ENCODE measurements at regions not wholly inside any gene's neighbourhood (a gene's known extent, or its start where the extent isn't known, plus 50 kb on each side); places are given as distances from the start of the nearest gene placed in this dataset.

DNA sequence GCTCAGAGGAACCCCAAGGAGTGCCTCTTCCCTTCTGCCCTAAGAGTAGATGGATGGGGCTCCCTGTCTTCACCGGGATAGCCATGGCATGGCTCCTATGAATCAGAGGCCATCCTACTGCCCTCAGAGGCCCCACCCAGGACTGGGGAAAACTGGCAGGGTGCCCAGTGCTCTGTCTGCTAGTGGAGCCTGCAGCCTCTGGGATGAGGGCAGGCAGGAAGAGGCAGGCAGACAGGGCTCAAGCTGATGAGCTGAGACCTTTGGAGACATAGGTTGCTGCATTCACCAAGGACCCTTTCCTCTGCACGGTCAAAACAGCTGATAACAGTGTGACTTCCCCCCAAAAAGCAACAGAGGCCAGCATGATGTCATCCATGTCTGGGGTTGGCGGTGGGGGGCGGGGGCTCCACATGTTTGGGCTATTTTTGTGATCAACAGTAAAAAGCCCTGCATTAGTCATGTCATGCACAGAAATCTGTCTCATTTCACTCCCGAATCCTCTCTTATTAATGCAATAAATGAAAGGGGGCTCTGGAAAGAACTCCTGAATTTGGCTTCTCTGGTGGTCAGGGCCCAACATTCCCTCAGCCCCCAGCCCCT lies 207.6 kb upstream of the MAMLD1 start:
- intact Hi-C loops (cut with DNase I): no loop called here
- H3K9me3 ChIP-seq: no peaks in the 10 kb centered on the region
- H3K4me3 ChIP-seq: no peak overlapping the region
- no peaks in the 10 kb centered on the region for H3K4me1 ChIP-seq
- H3K36me3 ChIP-seq: no peaks in the 10 kb centered on the region
- no peak for DNase-seq
- H3K27ac ChIP-seq: no peak overlapping the region
- no peaks in the 10 kb centered on the region for H3K27me3 ChIP-seq
- no peak for TF ChIP-seq POLR2A (IDR thresholded peaks at IDR 0.05)
- TF ChIP-seq, protein P1, sequence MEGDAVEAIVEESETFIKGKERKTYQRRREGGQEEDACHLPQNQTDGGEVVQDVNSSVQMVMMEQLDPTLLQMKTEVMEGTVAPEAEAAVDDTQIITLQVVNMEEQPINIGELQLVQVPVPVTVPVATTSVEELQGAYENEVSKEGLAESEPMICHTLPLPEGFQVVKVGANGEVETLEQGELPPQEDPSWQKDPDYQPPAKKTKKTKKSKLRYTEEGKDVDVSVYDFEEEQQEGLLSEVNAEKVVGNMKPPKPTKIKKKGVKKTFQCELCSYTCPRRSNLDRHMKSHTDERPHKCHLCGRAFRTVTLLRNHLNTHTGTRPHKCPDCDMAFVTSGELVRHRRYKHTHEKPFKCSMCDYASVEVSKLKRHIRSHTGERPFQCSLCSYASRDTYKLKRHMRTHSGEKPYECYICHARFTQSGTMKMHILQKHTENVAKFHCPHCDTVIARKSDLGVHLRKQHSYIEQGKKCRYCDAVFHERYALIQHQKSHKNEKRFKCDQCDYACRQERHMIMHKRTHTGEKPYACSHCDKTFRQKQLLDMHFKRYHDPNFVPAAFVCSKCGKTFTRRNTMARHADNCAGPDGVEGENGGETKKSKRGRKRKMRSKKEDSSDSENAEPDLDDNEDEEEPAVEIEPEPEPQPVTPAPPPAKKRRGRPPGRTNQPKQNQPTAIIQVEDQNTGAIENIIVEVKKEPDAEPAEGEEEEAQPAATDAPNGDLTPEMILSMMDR (IDR thresholded peaks at IDR 0.05): no peak
- 28% methylated on average over 4 of the region's 5 CpGs; no CpG with 5 or more reads in 1 of the 2 donors for WGBS, 2 donors

DNA sequence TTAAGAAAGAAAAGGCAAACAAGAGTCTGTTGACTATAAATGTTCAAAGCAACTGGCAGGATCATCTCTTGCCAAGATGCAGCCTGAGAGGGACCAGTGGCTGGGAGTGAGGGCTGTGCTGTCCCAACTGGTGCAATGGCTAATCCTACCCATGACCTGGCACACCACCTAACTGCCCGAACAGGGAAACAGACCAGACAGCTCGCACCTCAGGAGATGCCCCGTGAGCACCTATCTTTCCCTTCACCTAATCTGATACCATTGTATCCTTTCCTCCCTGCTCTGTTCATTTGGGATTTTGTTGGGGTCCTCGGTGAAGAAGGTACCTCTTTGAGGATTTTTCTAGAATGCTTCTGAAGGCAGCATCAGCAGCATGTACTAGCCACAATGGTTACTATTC lies 206.5 kb upstream of the MAMLD1 start:
- intact Hi-C loops (cut with DNase I): no loop called here
- Histone ChIP-seq H3K9me3 (no peaks in the 10 kb centered on the region), H3K27ac (no peak overlapping the region), H3K4me1 (no peaks in the 10 kb centered on the region), H3K4me3 (no peak overlapping the region), H3K27me3 (no peaks in the 10 kb centered on the region), H3K36me3 (no peaks in the 10 kb centered on the region)
- DNase-seq: no peak
- TF ChIP-seq POLR2A (IDR thresholded peaks at IDR 0.05): no peak
- TF ChIP-seq, protein P1 (IDR thresholded peaks at IDR 0.05): no peak
- WGBS, 2 donors: 77 to 80% methylated on average over 4 of the region's 4 CpGs

DNA sequence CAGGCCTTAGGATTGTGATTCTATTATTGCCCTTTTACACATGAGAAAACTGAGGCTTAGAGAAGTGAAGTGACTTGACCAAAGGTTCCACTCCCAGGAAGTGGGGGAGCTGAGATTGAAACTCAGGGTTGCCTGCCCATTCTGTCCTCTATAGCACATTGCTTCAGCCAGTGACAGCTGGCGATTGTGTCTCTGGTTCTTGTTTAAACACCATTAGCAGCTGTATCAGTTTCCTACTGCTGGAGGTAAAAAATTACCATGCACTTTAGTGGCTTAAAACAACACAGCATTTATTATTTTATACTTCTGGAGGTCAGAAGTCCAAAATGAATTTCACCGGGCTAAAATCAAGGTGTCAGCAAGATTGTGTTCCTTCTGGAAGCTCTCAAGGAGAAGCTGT lies 205.8 kb upstream of the MAMLD1 start:
- no peak overlapping the region for H3K27ac ChIP-seq
- no peaks in the 10 kb centered on the region for H3K9me3 ChIP-seq
- no peaks in the 10 kb centered on the region for H3K36me3 ChIP-seq
- no peaks in the 10 kb centered on the region for H3K27me3 ChIP-seq
- 83 to 88% methylated on average over 2 of the region's 2 CpGs for WGBS, 2 donors
- intact Hi-C loops (cut with DNase I): no loop called here
- no peak for DNase-seq
- H3K4me3 ChIP-seq: no peak overlapping the region
- no peaks in the 10 kb centered on the region for H3K4me1 ChIP-seq
- TF ChIP-seq, protein P1 (IDR thresholded peaks at IDR 0.05): no peak
- no peak for TF ChIP-seq POLR2A (IDR thresholded peaks at IDR 0.05)

DNA sequence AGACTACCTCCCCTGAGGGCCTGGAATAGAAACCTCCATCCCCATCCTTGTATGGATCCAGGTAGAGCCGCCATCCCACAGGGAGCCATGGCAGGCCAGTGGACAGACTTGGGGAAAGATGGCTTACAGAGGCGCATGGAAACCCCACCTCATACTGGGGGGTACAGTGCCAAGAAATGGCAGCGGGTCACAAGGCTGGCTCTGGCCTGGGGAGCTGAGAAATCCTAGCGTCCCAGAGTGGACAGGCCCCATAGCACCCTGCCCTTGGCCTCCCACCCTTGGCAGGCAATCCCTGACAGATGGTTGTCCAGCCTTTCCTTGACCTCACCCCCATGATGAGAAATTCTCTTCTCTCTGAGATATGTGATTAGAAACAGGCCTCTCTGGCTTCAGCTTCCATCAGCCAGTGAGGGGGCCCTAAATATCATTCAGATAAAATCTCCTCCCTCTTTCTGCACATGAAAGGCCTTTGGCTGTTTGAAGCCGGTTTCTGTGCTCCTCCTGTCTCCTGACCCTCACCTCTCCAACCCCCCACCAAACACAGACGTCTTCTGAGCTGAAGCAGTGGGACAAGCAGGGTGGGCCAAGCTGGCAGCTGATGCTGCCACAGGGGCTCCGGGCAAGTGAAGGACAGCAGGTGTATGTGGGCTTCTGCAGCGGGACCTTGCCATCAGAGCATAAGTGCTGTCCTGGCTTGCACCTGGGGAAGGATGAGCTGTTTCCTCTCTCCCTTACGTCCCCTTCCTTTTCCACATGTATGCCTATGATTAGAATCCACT lies 204.4 kb upstream of the MAMLD1 start:
- intact Hi-C loops (cut with DNase I): no loop called here
- no peaks in the 10 kb centered on the region for H3K9me3 ChIP-seq
- H3K4me1 ChIP-seq: no peaks in the 10 kb centered on the region
- TF ChIP-seq, protein P1 (IDR thresholded peaks at IDR 0.05): no peak
- H3K36me3 ChIP-seq: no peaks in the 10 kb centered on the region
- H3K4me3 ChIP-seq: no peak overlapping the region
- no peaks in the 10 kb centered on the region for H3K27me3 ChIP-seq
- no peak overlapping the region for H3K27ac ChIP-seq
- DNase-seq: no peak
- 60 to 80% methylated on average over 1 to 5 of the region's 9 CpGs for WGBS, 2 donors

DNA sequence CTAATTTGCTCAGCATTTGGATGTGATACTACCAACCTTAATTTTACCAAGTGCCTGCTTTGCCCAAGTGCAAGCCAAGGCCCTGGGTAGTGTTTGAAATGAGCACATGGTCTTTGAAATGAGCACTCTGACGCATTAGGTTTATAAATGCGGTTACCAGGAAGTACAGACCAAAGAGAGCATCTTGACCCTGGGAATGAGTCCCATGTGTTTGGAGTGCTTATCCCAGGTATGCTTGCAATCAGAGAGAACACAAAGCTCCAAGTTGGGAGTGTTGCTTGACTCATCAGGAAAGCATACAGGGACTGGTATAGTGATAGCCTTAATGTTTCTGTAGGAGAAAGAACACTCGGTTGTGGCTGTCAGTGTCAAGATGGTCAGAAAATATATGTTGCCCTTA lies 203.6 kb upstream of the MAMLD1 start:
- Histone ChIP-seq H3K27me3 (no peaks in the 10 kb centered on the region), H3K4me3 (no peak overlapping the region), H3K36me3 (no peaks in the 10 kb centered on the region), H3K9me3 (no peaks in the 10 kb centered on the region), H3K4me1 (no peaks in the 10 kb centered on the region), H3K27ac (no peak overlapping the region)
- 87 to 95% methylated on average over 3 of the region's 3 CpGs for WGBS, 2 donors
- no peak for DNase-seq
- intact Hi-C loops (cut with DNase I): no loop called here
- TF ChIP-seq, protein P1 (IDR thresholded peaks at IDR 0.05): no peak
- TF ChIP-seq POLR2A (IDR thresholded peaks at IDR 0.05): no peak
